ENCODE measurements at regions not wholly inside any gene's neighbourhood (a gene's known extent, or its start where the extent isn't known, plus 50 kb on each side); places are given as distances from the start of the nearest gene placed in this dataset.

DNA sequence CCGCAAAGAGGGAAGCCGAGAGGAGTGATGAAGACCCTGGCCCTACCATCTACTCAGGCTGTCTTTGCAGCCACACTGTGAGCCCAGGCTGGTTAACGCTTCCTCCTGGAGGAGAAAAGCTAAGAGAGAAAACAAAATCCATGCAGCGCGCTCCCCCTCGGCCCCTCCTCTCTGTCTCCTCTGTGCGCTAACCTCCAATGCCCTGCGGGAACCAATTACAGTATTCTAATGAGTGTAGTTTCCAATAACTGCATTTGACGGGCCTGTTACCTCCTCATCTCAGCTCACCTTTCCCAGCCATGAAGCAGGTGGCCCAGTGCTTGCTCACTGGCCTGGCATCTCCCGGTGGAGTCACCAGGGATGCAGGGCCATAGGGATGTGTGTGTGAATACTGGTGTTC is 565.5 kb downstream of the EBF1 start:
- no peak overlapping the region for H3K27ac ChIP-seq (ENCODE audit: low read length)
- ATAC-seq (ENCODE audit: insufficient read depth, low read depth) (no peak), DNase-seq (no peak)
- no peaks in the 10 kb centered on the region for H3K9me3 ChIP-seq (ENCODE audit: insufficient read depth, low read length, severe bottlenecking)
- TF ChIP-seq CTCF (IDR thresholded peaks at IDR 0.05; ENCODE audit: borderline replicate concordance, extremely low read depth, low read length, poor library complexity, severe bottlenecking) = no peak
- TF ChIP-seq EZH2 (IDR thresholded peaks at IDR 0.05; ENCODE audit: borderline replicate concordance, low read depth, low read length, severe bottlenecking) = no peak
- no peaks in the 10 kb centered on the region for H3K79me2 ChIP-seq (ENCODE audit: insufficient read depth, low read length)
- H3K36me3 ChIP-seq (ENCODE audit: insufficient read depth, low read length) = no peaks in the 10 kb centered on the region
- no peak overlapping the region for H2AFZ ChIP-seq (ENCODE audit: low read depth, low read length)
- no peak overlapping the region for H3K9ac ChIP-seq (ENCODE audit: low read depth, low read length)
- H3K4me1 ChIP-seq (ENCODE audit: insufficient read depth, low read length) = peaks cover 18% of the 10 kb centered on the region
- no peaks in the 10 kb centered on the region for H3K27me3 ChIP-seq (ENCODE audit: insufficient read depth, low read length, poor library complexity)
- H3K4me3 ChIP-seq (ENCODE audit: low read depth in 1 of 2, low read length in 2 of 2) = no peak overlapping the region
- H3K4me2 ChIP-seq (ENCODE audit: insufficient read depth, low read length) = no peak overlapping the region
- H4K20me1 ChIP-seq (ENCODE audit: insufficient read depth, low read length) = no peaks in the 10 kb centered on the region

GRCh38 chr5:158532739-158533138 is 567.0 kb downstream of the EBF1 start:
- Histone ChIP-seq H3K79me2 (ENCODE audit: insufficient read depth, low read length) (no peaks in the 10 kb centered on the region), H3K4me3 (ENCODE audit: low read depth in 1 of 2, low read length in 2 of 2) (no peak overlapping the region), H3K27ac (ENCODE audit: low read length) (no peak overlapping the region), H3K27me3 (ENCODE audit: insufficient read depth, low read length, poor library complexity) (no peaks in the 10 kb centered on the region), H3K9me3 (ENCODE audit: insufficient read depth, low read length, severe bottlenecking) (no peaks in the 10 kb centered on the region), H2AFZ (ENCODE audit: low read depth, low read length) (no peak overlapping the region), H3K4me1 (ENCODE audit: insufficient read depth, low read length) (peaks cover 4% of the 10 kb centered on the region), H3K4me2 (ENCODE audit: insufficient read depth, low read length) (no peak overlapping the region), H3K36me3 (ENCODE audit: insufficient read depth, low read length) (no peaks in the 10 kb centered on the region), H4K20me1 (ENCODE audit: insufficient read depth, low read length) (no peaks in the 10 kb centered on the region), H3K9ac (ENCODE audit: low read depth, low read length) (no peak overlapping the region)
- no peak for ATAC-seq (ENCODE audit: insufficient read depth, low read depth)
- TF ChIP-seq CTCF (IDR thresholded peaks at IDR 0.05; ENCODE audit: borderline replicate concordance, extremely low read depth, low read length, poor library complexity, severe bottlenecking) (no peak), EZH2 (IDR thresholded peaks at IDR 0.05; ENCODE audit: borderline replicate concordance, low read depth, low read length, severe bottlenecking) (no peak)
- no peak for DNase-seq

GRCh38 chr5:158531860-158532259 is 567.9 kb downstream of the EBF1 start:
- H3K27ac ChIP-seq (ENCODE audit: low read length) = no peak overlapping the region
- TF ChIP-seq EZH2 (IDR thresholded peaks at IDR 0.05; ENCODE audit: borderline replicate concordance, low read depth, low read length, severe bottlenecking) = no peak
- no peak overlapping the region for H2AFZ ChIP-seq (ENCODE audit: low read depth, low read length)
- H3K79me2 ChIP-seq (ENCODE audit: insufficient read depth, low read length) = no peaks in the 10 kb centered on the region
- no peak overlapping the region for H3K4me3 ChIP-seq (ENCODE audit: low read depth in 1 of 2, low read length in 2 of 2)
- H3K4me2 ChIP-seq (ENCODE audit: insufficient read depth, low read length) = no peak overlapping the region
- H4K20me1 ChIP-seq (ENCODE audit: insufficient read depth, low read length) = no peaks in the 10 kb centered on the region
- H3K9me3 ChIP-seq (ENCODE audit: insufficient read depth, low read length, severe bottlenecking) = no peaks in the 10 kb centered on the region
- H3K4me1 ChIP-seq (ENCODE audit: insufficient read depth, low read length) = no peaks in the 10 kb centered on the region
- DNase-seq = no peak
- no peaks in the 10 kb centered on the region for H3K27me3 ChIP-seq (ENCODE audit: insufficient read depth, low read length, poor library complexity)
- H3K36me3 ChIP-seq (ENCODE audit: insufficient read depth, low read length) = no peaks in the 10 kb centered on the region
- H3K9ac ChIP-seq (ENCODE audit: low read depth, low read length) = no peak overlapping the region
- no peak for ATAC-seq (ENCODE audit: insufficient read depth, low read depth)

GRCh38 chr5:158530115-158530514 is 569.6 kb downstream of the EBF1 start:
- no peaks in the 10 kb centered on the region for H3K9me3 ChIP-seq (ENCODE audit: insufficient read depth, low read length, severe bottlenecking)
- DNase-seq = no peak
- no peak overlapping the region for H3K9ac ChIP-seq (ENCODE audit: low read depth, low read length)
- H3K27me3 ChIP-seq (ENCODE audit: insufficient read depth, low read length, poor library complexity) = no peaks in the 10 kb centered on the region
- H3K4me1 ChIP-seq (ENCODE audit: insufficient read depth, low read length) = no peaks in the 10 kb centered on the region
- no peaks in the 10 kb centered on the region for H3K79me2 ChIP-seq (ENCODE audit: insufficient read depth, low read length)
- H3K4me2 ChIP-seq (ENCODE audit: insufficient read depth, low read length) = no peak overlapping the region
- H3K4me3 ChIP-seq (ENCODE audit: low read depth in 1 of 2, low read length in 2 of 2) = no peak overlapping the region
- no peak overlapping the region for H2AFZ ChIP-seq (ENCODE audit: low read depth, low read length)
- no peaks in the 10 kb centered on the region for H4K20me1 ChIP-seq (ENCODE audit: insufficient read depth, low read length)
- no peak for TF ChIP-seq CTCF (IDR thresholded peaks at IDR 0.05; ENCODE audit: borderline replicate concordance, extremely low read depth, low read length, poor library complexity, severe bottlenecking)
- TF ChIP-seq EZH2 (IDR thresholded peaks at IDR 0.05; ENCODE audit: borderline replicate concordance, low read depth, low read length, severe bottlenecking) = no peak
- no peak for ATAC-seq (ENCODE audit: insufficient read depth, low read depth)
- no peaks in the 10 kb centered on the region for H3K36me3 ChIP-seq (ENCODE audit: insufficient read depth, low read length)
- H3K27ac ChIP-seq (ENCODE audit: low read length) = no peak overlapping the region
